Fibroblast of the aortic adventitia (primary cell): ENCODE measurements at regions not wholly inside any gene's neighbourhood (a gene's known extent, or its start where the extent isn't known, plus 50 kb on each side); places are given as distances from the start of the nearest gene placed in this dataset.
A peak's percentile ranks its signal among the peaks of the same experiment; 100 is the strongest.

Experiments used
- DNase-seq: peaks from one replicate; pipeline ENCODE4 v3.0.0-alpha.2; 2010; ENCODE audit warnings: low read depth
- H3K4me3 ChIP-seq: 2 replicates; pipeline ENCODE4 v1.5.1; 2011; ENCODE audit warnings: low read depth, mild to moderate bottlenecking, control low read depth, low read length, moderate library complexity
- TF ChIP-seq, protein P1 (sequence below): IDR thresholded peaks from 2 replicates; pipeline ENCODE4 v1.5.1; 2011; ENCODE audit warnings: mild to moderate bottlenecking, low read length, control low read depth, inconsistent platforms; ENCODE audit not compliant: insufficient read depth

DNA sequence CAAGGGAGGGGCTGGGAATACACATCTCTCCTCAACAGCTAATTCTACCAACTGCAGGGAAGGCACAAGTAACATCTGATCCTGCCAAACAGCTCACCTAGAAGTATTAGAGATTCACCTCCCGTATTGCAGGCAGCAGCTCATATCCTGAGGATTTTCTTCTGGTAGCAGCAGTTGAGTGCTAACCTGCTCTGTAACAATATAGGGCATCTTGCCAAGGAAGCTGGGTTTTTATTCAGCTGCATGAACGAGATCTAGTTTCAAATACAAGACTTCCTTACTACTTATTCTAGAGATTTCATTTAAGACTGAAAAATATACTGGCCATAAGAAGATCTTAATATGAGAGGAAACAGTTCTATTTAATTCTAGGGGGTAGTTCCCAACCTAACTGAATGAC, 261.4 kb upstream of the USP15 start:
- TF ChIP-seq, protein P1, sequence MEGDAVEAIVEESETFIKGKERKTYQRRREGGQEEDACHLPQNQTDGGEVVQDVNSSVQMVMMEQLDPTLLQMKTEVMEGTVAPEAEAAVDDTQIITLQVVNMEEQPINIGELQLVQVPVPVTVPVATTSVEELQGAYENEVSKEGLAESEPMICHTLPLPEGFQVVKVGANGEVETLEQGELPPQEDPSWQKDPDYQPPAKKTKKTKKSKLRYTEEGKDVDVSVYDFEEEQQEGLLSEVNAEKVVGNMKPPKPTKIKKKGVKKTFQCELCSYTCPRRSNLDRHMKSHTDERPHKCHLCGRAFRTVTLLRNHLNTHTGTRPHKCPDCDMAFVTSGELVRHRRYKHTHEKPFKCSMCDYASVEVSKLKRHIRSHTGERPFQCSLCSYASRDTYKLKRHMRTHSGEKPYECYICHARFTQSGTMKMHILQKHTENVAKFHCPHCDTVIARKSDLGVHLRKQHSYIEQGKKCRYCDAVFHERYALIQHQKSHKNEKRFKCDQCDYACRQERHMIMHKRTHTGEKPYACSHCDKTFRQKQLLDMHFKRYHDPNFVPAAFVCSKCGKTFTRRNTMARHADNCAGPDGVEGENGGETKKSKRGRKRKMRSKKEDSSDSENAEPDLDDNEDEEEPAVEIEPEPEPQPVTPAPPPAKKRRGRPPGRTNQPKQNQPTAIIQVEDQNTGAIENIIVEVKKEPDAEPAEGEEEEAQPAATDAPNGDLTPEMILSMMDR, result no peak
- no peak for DNase-seq
- no peak overlapping the region for H3K4me3 ChIP-seq

DNA sequence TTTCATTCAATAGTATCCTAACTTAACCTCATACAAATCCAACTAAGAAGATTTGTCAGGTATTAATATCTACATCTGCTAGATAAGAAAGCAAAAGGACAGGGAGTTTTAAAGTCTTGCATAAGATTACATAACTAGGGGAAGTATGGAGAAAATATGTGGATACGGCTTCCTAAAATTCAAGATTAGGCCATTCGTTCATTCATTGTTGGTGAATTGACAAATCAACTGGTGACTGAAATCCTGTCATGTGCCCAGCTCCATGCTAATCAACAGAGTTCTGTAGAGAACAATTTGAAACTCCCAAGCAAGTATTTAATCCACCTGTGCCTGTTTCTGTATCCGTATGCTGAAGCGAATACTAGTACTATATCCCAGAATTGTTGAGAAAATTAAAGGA, 260.9 kb upstream of the USP15 start:
- no peak for DNase-seq
- TF ChIP-seq, protein P1, result no peak
- H3K4me3 ChIP-seq, result no peak overlapping the region

DNA sequence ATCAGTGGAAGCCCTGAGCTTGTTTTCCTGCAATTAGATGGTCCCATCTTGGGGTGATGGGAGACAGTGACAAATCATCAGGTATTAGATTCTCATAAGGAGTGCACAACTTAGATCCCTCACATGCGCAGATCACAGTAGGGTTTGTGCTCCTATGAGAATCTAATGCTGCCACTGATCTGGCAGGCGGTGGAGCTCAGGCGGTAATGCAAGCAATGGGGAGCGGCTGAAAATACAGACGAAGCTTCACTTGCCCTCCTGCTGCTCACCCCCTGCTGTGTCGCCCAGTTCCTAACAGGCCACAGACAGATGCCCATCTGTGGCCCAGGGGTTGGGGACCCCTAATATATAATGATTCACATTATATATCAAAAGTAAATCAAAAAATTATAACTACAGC, 258.8 kb upstream of the USP15 start:
- H3K4me3 ChIP-seq, result no peak overlapping the region
- TF ChIP-seq, protein P1, result no peak
- DNase-seq, result no peak

DNA sequence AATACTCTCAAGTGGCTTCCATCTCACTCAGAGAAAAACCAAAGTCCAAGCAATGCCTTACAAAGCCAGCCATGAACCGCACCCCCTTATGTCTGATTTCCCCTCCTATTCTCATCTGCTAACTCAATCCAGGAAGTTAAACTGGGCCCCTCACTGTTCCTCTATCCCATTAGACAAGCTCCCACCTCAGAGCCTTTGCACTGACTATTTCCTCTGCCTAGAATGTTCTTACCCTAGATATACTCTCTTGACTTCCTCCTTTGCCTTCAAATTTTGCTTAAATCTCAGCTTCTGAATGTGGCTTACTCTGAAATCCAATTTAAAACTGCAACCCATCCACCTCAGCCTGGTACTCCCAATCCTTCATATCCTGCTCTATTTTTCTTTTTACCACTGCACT, 257.0 kb upstream of the USP15 start:
- no peak overlapping the region for H3K4me3 ChIP-seq
- TF ChIP-seq, protein P1, result no peak
- no peak for DNase-seq

DNA sequence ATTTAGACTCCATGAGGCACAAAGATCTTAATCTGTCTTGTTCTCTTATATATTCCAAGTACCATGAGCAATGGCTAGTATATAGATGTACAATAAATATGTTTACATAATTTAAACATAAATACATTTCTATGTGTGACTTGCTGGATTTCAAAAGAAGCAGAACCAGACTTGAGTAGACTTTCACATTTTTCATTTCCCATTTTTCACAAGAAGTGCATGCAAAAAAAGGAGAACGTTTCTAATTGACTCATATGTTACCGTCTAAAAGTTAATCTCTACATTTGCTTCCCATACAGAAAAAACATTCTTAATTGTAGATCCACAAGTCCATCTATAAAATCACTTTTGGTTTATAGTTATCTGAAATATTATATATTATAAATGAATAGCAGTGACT, 256.5 kb upstream of the USP15 start:
- TF ChIP-seq, protein P1, result no peak
- no peak for DNase-seq
- no peak overlapping the region for H3K4me3 ChIP-seq

DNA sequence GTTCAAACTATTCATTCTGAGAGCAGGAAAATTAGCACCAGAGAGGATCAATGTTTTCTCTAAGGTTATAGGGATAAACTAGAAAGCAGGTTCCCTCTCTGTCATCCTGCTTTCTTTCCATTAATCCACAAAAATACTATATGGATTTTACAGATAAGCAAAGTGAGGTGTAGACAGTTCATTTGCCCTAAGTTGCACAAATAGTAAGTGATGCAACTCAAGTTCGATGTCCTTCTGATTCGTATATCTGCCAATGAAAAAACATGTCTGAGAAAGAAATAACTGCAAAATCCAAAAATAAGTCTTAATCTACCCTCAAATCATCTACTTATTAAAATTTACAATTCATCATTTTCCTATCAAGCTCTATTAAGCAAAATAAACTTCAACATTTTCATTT, 254.6 kb upstream of the USP15 start:
- no peak for DNase-seq
- TF ChIP-seq, protein P1, result no peak
- no peak overlapping the region for H3K4me3 ChIP-seq

DNA sequence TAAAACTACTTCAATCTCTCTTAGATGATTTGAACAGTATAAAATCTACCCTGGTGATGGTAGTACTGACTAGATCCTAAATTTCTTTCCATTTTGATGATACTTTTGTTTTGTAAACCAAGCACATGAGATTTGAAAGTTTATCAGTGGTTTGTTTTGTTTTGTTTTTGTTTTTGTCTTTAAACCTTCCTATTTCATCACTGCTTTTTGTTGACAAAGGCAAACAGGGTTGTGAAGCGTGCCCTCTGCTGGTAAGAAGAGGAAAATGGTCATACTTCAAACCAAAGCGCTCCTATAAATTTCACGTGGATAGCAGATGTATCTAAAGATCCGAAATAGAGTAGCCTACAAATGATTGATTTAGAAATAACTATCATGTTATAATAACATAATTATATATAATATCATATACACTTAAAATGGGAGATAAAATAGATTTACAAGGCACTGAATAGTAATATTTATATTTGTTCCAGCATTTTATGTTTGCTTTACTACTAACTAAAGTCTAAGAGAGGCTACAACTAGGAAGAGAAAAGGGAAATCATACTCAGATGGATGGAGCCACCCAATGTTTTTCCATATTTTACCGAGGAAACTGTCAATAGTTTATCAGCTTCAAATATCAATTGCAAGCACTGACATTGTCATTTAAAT, 254.0 kb upstream of the USP15 start:
- TF ChIP-seq, protein P1, result peak; percentile 76
- no peak overlapping the region for H3K4me3 ChIP-seq
- DNase-seq, result peak; percentile 42
